Hepatocyte (in vitro differentiated cells): ENCODE measurements at regions not wholly inside any gene's neighbourhood (a gene's known extent, or its start where the extent isn't known, plus 50 kb on each side); places are given as distances from the start of the nearest gene placed in this dataset.

Experiments used
- EZH2phosphoT487 ChIP-seq: fragments of 200-600 bp; sonication (generic); IDR thresholded peaks from one replicate; pipeline ENCODE4 v1.6.1; 2018; ENCODE audit warnings: antibody characterized with exemption, mild to moderate bottlenecking, low read depth, moderate library complexity; ENCODE audit not compliant: unreplicated experiment, severe bottlenecking
- TF ChIP-seq, protein P1 (sequence below): fragments of 200-600 bp; sonication (generic); IDR thresholded peaks from 2 replicates; pipeline ENCODE4 v1.5.1; 2016; ENCODE audit warnings: antibody characterized with exemption, mild to moderate bottlenecking; ENCODE audit not compliant: poor library complexity

DNA sequence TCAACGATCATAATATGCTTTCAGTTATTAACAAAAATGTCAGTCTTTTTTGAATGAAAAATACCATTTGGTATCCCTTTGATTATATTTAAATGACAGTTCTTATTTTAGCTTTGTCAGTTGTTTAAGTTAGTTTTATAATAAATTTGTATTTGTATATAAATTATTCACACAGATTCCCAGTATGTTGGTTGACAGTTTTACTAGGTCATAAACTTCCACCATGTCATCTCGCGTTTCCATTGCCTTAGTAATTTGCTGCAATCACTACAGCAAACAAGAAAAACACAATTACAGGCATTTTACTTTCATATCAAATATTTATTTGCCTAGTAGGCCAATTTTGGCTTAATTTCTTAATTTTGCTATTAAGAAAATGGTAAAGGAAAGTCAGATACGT is 109.6 kb upstream of the ANK2 start:
- TF ChIP-seq, protein P1, sequence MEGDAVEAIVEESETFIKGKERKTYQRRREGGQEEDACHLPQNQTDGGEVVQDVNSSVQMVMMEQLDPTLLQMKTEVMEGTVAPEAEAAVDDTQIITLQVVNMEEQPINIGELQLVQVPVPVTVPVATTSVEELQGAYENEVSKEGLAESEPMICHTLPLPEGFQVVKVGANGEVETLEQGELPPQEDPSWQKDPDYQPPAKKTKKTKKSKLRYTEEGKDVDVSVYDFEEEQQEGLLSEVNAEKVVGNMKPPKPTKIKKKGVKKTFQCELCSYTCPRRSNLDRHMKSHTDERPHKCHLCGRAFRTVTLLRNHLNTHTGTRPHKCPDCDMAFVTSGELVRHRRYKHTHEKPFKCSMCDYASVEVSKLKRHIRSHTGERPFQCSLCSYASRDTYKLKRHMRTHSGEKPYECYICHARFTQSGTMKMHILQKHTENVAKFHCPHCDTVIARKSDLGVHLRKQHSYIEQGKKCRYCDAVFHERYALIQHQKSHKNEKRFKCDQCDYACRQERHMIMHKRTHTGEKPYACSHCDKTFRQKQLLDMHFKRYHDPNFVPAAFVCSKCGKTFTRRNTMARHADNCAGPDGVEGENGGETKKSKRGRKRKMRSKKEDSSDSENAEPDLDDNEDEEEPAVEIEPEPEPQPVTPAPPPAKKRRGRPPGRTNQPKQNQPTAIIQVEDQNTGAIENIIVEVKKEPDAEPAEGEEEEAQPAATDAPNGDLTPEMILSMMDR: no peak
- no peak for TF ChIP-seq EZH2phosphoT487
